HepG2 (cell line): ENCODE measurements at regions not wholly inside any gene's neighbourhood (a gene's known extent, or its start where the extent isn't known, plus 50 kb on each side); places are given as distances from the start of the nearest gene placed in this dataset.
"Not testable (repeated sequence)": the region's sequence is repeated elsewhere in the genome, so short reads cannot be mapped to it uniquely, and the experiment has no call there.

Experiments used
- ATAC-seq: fragments of 200-7000 bp; cut with Tn5 transposase; 3 replicates; pipeline ENCODE4 v1.9.1; 2020; ENCODE audit warnings: mild to moderate bottlenecking, moderate library complexity
- BruUV-seq: library from RNA; stranded (reverse); fragments of 400-500 nt; replicated peaks from 2 replicates; lab custom pipeline; 2021; lab: Mats Ljungman, UMichigan
- CTCF ChIA-PET: fragments of 300-600 bp; formaldehyde crosslinking; extraction: SDS; loops from one replicate; lab custom pipeline; 2021; ENCODE audit warnings: low total read pairs, inconsistent platforms, low intra/inter-chr PET ratio; lab: Yijun Ruan, JAX
- POLR2A ChIA-PET: fragments of 350-600 bp; sonication (Branson Sonifier 250); formaldehyde crosslinking; loops from one replicate; lab custom pipeline; 2020; ENCODE audit warnings: antibody characterized with exemption, inconsistent platforms; lab: Yijun Ruan, JAX
- DNase-seq: peaks from one replicate; pipeline ENCODE4 v3.0.0-alpha.2; 2015; ENCODE audit warnings: low spot score
- FAIRE-seq: peaks from 3 replicates; lab custom pipeline; 2011; peaks lifted over from hg19 to GRCh38; lab: Jason Lieb, UNC
- H2AFZ ChIP-seq: one replicate; pipeline ENCODE4 v1.6.1; 2011; ENCODE audit warnings: low read length, inconsistent platforms
- H3K27ac ChIP-seq: fragments of 300-600 bp; 3 replicates; pipeline ENCODE4 v1.8.0; 2011; ENCODE audit warnings: mixed run types, mild to moderate bottlenecking, mixed read lengths, low read length, inconsistent platforms; ENCODE audit not compliant: insufficient read depth; ENCODE audit errors: extremely low read length
- H3K27me3 ChIP-seq, 2 experiments: fragments of 200-600 bp in 1 of 2; 2 replicates in 1 of 2; 3 replicates in 1 of 2; pipeline versions ENCODE4 v1.6.0 to v1.8.0; 2011; ENCODE audit warnings: low read length in 2 of 2, mild to moderate bottlenecking in 2 of 2, moderate library complexity in 2 of 2, inconsistent platforms in 1 of 2; ENCODE audit not compliant: insufficient read depth in 2 of 2, control insufficient read depth in 1 of 2
- H3K36me3 ChIP-seq, 2 experiments: fragments of 200-600 bp in 1 of 2; replicated peaks in 1 of 2; 2 replicates in 1 of 2; 3 replicates in 1 of 2; pipeline versions ENCODE4 v1.5.1 to v1.8.0; 2011; ENCODE audit warnings: low read length in 2 of 2, inconsistent platforms in 1 of 2; ENCODE audit not compliant: insufficient read depth in 2 of 2, control insufficient read depth in 1 of 2
- H3K4me1 ChIP-seq: 2 replicates; pipeline ENCODE4 v1.5.1; 2012; ENCODE audit warnings: low read length, inconsistent platforms; ENCODE audit not compliant: insufficient read depth
- H3K4me2 ChIP-seq: 2 replicates; pipeline ENCODE4 v1.6.0; 2011; ENCODE audit warnings: low read depth, low read length, inconsistent platforms
- H3K4me3 ChIP-seq, 3 experiments: fragments of 200-600 bp in 1 of 3; sonication (generic), shearing (Covaris generic) in 1 of 3; replicated peaks in 1 of 3; 2 replicates each; pipeline ENCODE4 v1.5.1; 2011 to 2016; ENCODE audit warnings: low read length in 3 of 3, inconsistent platforms in 2 of 3, low read depth in 2 of 3, mild to moderate bottlenecking in 2 of 3, control low read depth in 1 of 3, mixed read lengths in 1 of 3; ENCODE audit not compliant: insufficient read depth in 1 of 3
- H3K79me2 ChIP-seq: one replicate; pipeline ENCODE4 v1.6.1; 2011; ENCODE audit warnings: low read length, inconsistent platforms; ENCODE audit not compliant: insufficient read depth
- H3K9ac ChIP-seq: 2 replicates; pipeline ENCODE4 v1.6.0; 2011; ENCODE audit warnings: mild to moderate bottlenecking, low read depth, low read length, inconsistent platforms; ENCODE audit not compliant: insufficient read depth
- H3K9me3 ChIP-seq: 2 replicates; pipeline ENCODE4 v1.5.1; 2012; ENCODE audit warnings: mild to moderate bottlenecking, low read length
- H4K20me1 ChIP-seq: 2 replicates; pipeline ENCODE4 v1.6.0; 2011; ENCODE audit warnings: inconsistent platforms, mild to moderate bottlenecking, low read length, moderate library complexity; ENCODE audit not compliant: insufficient read depth
- WGBS: methylation state at CpG from one replicate; pipeline ENCODE4 v1.1.6; 2017; ENCODE audit warnings: low lambda C conversion rate; 5-methylcytosine and 5-hydroxymethylcytosine counted together
- in situ Hi-C: cut with HindIII; loops from 2 replicates; pipeline ENCODE4 v1.10.0; 2017; ENCODE audit warnings: low pct_unique_long_range_greater_than_20kb; ENCODE audit not compliant: extremely low pct_ligation_motif_present
- intact Hi-C: fragments of 100-400 bp; cut with micrococcal nuclease; formaldehyde crosslinking; loops from one replicate; pipeline ENCODE4 v1.10.0; 2022; ENCODE audit not compliant: unreplicated experiment

DNA sequence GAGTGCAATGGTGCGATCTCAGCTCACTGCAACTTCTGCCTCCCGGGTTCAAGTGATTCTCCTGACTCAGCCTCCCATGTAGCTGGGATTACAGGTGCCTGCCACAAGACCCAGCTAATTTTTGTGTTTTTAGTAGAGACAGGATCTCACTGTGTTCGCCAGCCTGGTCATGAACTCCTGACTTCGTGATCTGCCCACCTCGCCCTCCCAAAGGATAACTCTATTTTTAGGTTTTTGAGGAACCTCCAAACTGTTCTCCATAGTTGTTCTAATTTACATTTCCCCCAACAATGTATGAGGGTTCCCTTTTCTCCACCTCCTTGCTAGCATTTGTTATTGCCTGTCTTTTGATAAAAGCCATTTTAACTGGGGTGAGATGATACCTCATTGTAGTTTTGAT is 53.7 kb upstream of the ZCCHC2 start:
- in situ Hi-C loops, intact Hi-C loops, H3K4me2 ChIP-seq, BruUV-seq, H3K27ac ChIP-seq, H3K4me1 ChIP-seq, H3K27me3 ChIP-seq, POLR2A ChIA-PET, H3K9ac ChIP-seq, ATAC-seq, FAIRE-seq, H3K4me3 ChIP-seq, CTCF ChIA-PET, H3K36me3 ChIP-seq, DNase-seq, H4K20me1 ChIP-seq, H3K79me2 ChIP-seq, H2AFZ ChIP-seq: not testable (repeated sequence)
- H3K9me3 ChIP-seq = peaks cover 24% of the 10 kb centered on the region
- 95% methylated on average over 5 of the region's 5 CpGs for WGBS
